ENCODE measurements at regions not wholly inside any gene's neighbourhood (a gene's known extent, or its start where the extent isn't known, plus 50 kb on each side); places are given as distances from the start of the nearest gene placed in this dataset.

GRCh38 chr2:166593403-166593802, 99.4 kb upstream of the SCN7A start:
- TF ChIP-seq CTCF (conservative IDR thresholded peaks at IDR 0.05; ENCODE audit: low read depth, low read length) (no peak), POLR2A (IDR thresholded peaks at IDR 0.05; ENCODE audit: low read depth, low read length) (no peak), MXI1 (IDR thresholded peaks at IDR 0.05; ENCODE audit: borderline replicate concordance, low read depth, low read length) (no peak), FOS (IDR thresholded peaks at IDR 0.05; ENCODE audit: low read depth, low read length) (peak; percentile 88), NFE2L2 (IDR thresholded peaks at IDR 0.05; ENCODE audit: low read depth, low read length) (no peak), CHD1 (IDR thresholded peaks at IDR 0.05; ENCODE audit: low read depth, low read length) (no peak), RCOR1 (IDR thresholded peaks at IDR 0.05; ENCODE audit: insufficient replicate concordance, low read length) (no peak), BHLHE40 (IDR thresholded peaks at IDR 0.05; ENCODE audit: low read depth, low read length) (peak; percentile 34; the same call in 1 of the 2 replicates)
- TF ChIP-seq, protein P1, sequence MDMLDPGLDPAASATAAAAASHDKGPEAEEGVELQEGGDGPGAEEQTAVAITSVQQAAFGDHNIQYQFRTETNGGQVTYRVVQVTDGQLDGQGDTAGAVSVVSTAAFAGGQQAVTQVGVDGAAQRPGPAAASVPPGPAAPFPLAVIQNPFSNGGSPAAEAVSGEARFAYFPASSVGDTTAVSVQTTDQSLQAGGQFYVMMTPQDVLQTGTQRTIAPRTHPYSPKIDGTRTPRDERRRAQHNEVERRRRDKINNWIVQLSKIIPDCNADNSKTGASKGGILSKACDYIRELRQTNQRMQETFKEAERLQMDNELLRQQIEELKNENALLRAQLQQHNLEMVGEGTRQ (IDR thresholded peaks at IDR 0.05; ENCODE audit: low read depth, low read length), result no peak
